H1 (cell line): ENCODE measurements at regions not wholly inside any gene's neighbourhood (a gene's known extent, or its start where the extent isn't known, plus 50 kb on each side); places are given as distances from the start of the nearest gene placed in this dataset.

Experiments used
- ATF2 ChIP-seq: IDR thresholded peaks from 2 replicates; pipeline ENCODE4 v1.6.1; 2012; ENCODE audit warnings: low read length, inconsistent platforms
- SP2 ChIP-seq: IDR thresholded peaks from 2 replicates; pipeline ENCODE4 v1.6.1; 2012; ENCODE audit warnings: mild to moderate bottlenecking, low read length, inconsistent platforms

- TF ChIP-seq SP2, result no peak
- no peak for TF ChIP-seq ATF2
Measured at GRCh38 chr15:69854521-69855181, 243.1 kb downstream of the TLE3 start (continued).
